ENCODE measurements at regions not wholly inside any gene's neighbourhood (a gene's known extent, or its start where the extent isn't known, plus 50 kb on each side); places are given as distances from the start of the nearest gene placed in this dataset.

- TF ChIP-seq, protein P1, sequence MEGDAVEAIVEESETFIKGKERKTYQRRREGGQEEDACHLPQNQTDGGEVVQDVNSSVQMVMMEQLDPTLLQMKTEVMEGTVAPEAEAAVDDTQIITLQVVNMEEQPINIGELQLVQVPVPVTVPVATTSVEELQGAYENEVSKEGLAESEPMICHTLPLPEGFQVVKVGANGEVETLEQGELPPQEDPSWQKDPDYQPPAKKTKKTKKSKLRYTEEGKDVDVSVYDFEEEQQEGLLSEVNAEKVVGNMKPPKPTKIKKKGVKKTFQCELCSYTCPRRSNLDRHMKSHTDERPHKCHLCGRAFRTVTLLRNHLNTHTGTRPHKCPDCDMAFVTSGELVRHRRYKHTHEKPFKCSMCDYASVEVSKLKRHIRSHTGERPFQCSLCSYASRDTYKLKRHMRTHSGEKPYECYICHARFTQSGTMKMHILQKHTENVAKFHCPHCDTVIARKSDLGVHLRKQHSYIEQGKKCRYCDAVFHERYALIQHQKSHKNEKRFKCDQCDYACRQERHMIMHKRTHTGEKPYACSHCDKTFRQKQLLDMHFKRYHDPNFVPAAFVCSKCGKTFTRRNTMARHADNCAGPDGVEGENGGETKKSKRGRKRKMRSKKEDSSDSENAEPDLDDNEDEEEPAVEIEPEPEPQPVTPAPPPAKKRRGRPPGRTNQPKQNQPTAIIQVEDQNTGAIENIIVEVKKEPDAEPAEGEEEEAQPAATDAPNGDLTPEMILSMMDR (IDR thresholded peaks at IDR 0.05), result no peak
- no peaks in the 10 kb centered on the region for H3K4me1 ChIP-seq (ENCODE audit: control insufficient read depth in 1 of 2, low read depth in 2 of 2)
- no peak overlapping the region for H3K27ac ChIP-seq
- H3K27me3 ChIP-seq (replicated peaks; ENCODE audit: insufficient read depth), result no peaks in the 10 kb centered on the region
- H3K9me3 ChIP-seq, result no peaks in the 10 kb centered on the region
- H3K36me3 ChIP-seq, result no peaks in the 10 kb centered on the region
- no peak overlapping the region for H3K4me3 ChIP-seq
- DNase-seq (ENCODE audit: low spot score), result no peak
- ATAC-seq (ENCODE audit: insufficient number of reproducible peaks, low FRiP score, low read depth), result no peak
These were observed 497.5 kb upstream of the PCDH20 start for GRCh38 chr13:61913183-61913582.

GRCh38 chr13:61908906-61909615, 493.4 kb upstream of the PCDH20 start:
- TF ChIP-seq, protein P1 (IDR thresholded peaks at IDR 0.05), result no peak
- no peaks in the 10 kb centered on the region for H3K4me1 ChIP-seq (ENCODE audit: control insufficient read depth in 1 of 2, low read depth in 2 of 2)
- no peaks in the 10 kb centered on the region for H3K36me3 ChIP-seq

GRCh38 chr13:61905054-61905453, 489.4 kb upstream of the PCDH20 start:
- DNase-seq (ENCODE audit: low spot score), result no peak
- no peak overlapping the region for H3K27ac ChIP-seq

More at GRCh38 chr13:61908906-61909615, 493.4 kb upstream of the PCDH20 start:
- ATAC-seq (ENCODE audit: insufficient number of reproducible peaks, low FRiP score, low read depth), result no peak
- no peak for DNase-seq (ENCODE audit: low spot score)
- Histone ChIP-seq H3K27me3 (replicated peaks; ENCODE audit: insufficient read depth) (no peaks in the 10 kb centered on the region), H3K4me3 (no peak overlapping the region), H3K27ac (no peak overlapping the region), H3K9me3 (no peaks in the 10 kb centered on the region)

GRCh38 chr13:61901946-61902541, 486.4 kb upstream of the PCDH20 start:
- H3K27me3 ChIP-seq (replicated peaks; ENCODE audit: insufficient read depth), result no peaks in the 10 kb centered on the region
- DNase-seq (ENCODE audit: low spot score) (no peak), ATAC-seq (ENCODE audit: insufficient number of reproducible peaks, low FRiP score, low read depth) (no peak)
- H3K4me3 ChIP-seq, result no peak overlapping the region
- no peaks in the 10 kb centered on the region for H3K9me3 ChIP-seq
- TF ChIP-seq, protein P1 (IDR thresholded peaks at IDR 0.05), result no peak
- no peaks in the 10 kb centered on the region for H3K4me1 ChIP-seq (ENCODE audit: control insufficient read depth in 1 of 2, low read depth in 2 of 2)
- H3K36me3 ChIP-seq, result no peaks in the 10 kb centered on the region
- no peak overlapping the region for H3K27ac ChIP-seq

More at GRCh38 chr13:61905054-61905453, 489.4 kb upstream of the PCDH20 start:
- H3K9me3 ChIP-seq, result no peaks in the 10 kb centered on the region
- H3K27me3 ChIP-seq (replicated peaks; ENCODE audit: insufficient read depth), result no peaks in the 10 kb centered on the region
- no peaks in the 10 kb centered on the region for H3K4me1 ChIP-seq (ENCODE audit: control insufficient read depth in 1 of 2, low read depth in 2 of 2)
- no peaks in the 10 kb centered on the region for H3K36me3 ChIP-seq
- TF ChIP-seq, protein P1 (IDR thresholded peaks at IDR 0.05), result no peak
- H3K4me3 ChIP-seq, result no peak overlapping the region
- no peak for ATAC-seq (ENCODE audit: insufficient number of reproducible peaks, low FRiP score, low read depth)

DNA sequence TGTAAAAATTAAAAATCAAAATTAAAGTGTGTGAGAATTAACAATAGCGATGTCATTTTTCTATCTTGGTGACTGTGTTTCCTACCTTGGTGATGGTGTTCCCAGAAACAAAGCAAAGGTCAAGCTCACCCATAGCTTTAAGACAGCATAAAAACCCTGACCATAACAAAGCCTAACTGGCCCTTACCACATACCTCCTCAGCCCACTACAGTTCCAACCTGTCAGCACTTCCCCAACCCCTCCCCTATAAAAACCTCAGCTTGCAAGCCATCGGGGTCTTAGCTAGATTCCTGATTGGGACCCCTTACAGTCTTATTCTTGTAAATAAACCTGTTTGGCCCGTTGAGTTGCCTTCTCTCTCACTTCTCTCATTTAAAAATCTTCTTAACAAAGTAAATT, 484.4 kb upstream of the PCDH20 start:
- Histone ChIP-seq H3K27ac (no peak overlapping the region), H3K4me3 (no peak overlapping the region), H3K4me1 (ENCODE audit: control insufficient read depth in 1 of 2, low read depth in 2 of 2) (no peaks in the 10 kb centered on the region), H3K36me3 (no peaks in the 10 kb centered on the region), H3K27me3 (replicated peaks; ENCODE audit: insufficient read depth) (no peaks in the 10 kb centered on the region), H3K9me3 (no peaks in the 10 kb centered on the region)
- ATAC-seq (ENCODE audit: insufficient number of reproducible peaks, low FRiP score, low read depth), result no peak
- TF ChIP-seq, protein P1 (IDR thresholded peaks at IDR 0.05), result no peak
- DNase-seq (ENCODE audit: low spot score), result no peak
